DMS 273 (cell line): ENCODE measurements at regions not wholly inside any gene's neighbourhood (a gene's known extent, or its start where the extent isn't known, plus 50 kb on each side); places are given as distances from the start of the nearest gene placed in this dataset.
A peak's percentile ranks its signal among the peaks of the same experiment; 100 is the strongest.
"Not testable (repeated sequence)": the region's sequence is repeated elsewhere in the genome, so short reads cannot be mapped to it uniquely, and the experiment has no call there.

Source experiments
- DNase-seq: peaks from one replicate; lab custom pipeline; 2025; ENCODE audit not compliant: unreplicated experiment; lab: John Stamatoyannopoulos, UW

DNA sequence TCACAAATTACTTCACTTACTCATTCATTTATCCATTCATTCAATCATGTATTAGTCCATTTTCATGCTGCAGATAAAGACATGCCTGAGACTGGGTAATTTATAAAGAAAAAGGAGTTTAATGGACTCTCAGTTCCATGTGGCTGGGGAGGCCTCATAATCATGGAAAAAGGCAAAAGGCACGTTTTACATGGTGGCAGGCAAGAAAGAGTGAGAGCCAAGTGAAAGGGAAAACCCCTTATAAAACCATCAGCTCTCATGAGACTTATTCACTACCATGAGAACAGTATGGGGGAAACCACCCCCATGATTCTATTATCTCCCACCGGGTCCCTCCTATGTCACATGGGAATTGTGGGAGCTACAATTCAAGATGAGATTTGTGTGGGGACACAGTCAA is 452.0 kb downstream of the MIAT start:
- not testable (repeated sequence) for DNase-seq

DNA sequence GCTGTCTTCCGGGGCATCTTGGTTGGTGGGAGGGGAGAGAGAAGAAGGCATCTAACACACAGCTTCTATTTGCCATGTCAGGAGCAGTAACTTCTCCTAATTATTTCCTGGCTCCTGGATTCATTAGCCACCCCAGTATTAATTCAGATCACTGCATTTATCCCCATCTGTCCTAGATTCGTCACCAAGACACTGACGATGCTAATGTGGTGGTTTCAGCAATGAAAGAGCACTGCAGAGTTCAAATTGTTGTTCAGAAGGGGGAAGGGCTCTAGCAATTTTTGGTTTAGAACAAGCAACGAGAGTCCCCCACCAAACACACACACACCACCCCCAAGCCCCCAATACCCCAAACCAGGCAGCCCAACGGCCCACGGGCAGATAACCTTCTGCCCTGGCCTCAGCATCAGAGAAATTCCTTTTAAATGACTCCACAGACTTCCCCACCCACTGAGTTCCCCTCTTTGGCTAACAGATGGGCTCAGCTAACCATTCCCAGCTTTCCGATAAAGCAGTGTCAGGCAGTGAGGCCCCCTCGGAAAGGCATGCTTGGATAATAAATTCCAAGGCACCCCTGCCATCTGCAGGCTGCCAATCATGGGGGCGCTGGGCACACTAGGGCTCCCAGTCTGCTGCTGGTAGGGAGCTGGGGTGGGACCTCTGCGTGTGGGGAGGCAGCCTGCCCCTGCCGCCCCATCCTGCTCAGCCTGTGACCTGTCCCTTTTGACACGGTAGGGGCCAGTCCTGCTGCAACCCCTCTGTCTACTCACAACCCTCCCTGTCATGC is 453.5 kb downstream of the MIAT start:
- DNase-seq = peak; percentile 88

DNA sequence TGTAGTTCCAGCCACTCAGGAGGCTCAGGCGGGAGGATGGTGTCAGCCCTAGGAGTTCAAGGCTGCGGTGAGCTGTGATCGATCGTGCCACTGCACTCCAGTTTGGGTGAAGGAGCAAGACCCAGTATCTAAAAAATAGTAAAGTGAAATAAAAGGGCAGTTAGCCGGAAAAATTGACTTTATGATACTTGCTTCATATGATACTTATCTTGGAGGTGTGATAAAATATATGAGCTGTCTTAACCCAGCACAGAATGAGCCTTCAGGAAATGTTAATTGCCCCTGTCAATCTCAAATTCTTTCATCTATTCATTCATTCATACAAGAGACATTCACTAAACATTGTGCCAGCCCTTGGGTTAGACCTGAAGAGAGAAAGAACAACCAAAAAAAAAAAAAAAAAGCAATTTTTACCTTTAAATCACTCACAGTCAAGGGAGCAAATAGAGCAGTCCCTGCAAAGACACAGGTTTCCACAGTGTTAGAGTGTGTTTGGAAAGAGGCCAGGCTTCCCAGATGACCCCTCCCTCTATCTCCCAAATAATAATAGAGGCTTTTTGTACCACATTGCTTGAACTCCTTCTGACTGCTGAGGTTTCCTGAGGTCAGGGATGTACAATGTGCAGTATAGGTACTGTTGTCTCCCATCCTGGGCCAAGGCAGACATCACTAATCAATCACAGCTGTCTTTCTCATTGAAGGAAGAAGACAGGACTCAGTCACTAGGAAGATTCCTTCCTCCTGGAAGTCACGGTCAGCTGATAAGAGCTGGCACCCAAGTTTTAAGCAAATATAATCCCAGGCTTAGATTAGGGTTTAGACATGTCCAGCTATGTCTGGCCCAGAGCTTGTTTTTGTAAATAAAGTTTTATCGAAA is 454.6 kb downstream of the MIAT start:
- peak; percentile 14 for DNase-seq

DNA sequence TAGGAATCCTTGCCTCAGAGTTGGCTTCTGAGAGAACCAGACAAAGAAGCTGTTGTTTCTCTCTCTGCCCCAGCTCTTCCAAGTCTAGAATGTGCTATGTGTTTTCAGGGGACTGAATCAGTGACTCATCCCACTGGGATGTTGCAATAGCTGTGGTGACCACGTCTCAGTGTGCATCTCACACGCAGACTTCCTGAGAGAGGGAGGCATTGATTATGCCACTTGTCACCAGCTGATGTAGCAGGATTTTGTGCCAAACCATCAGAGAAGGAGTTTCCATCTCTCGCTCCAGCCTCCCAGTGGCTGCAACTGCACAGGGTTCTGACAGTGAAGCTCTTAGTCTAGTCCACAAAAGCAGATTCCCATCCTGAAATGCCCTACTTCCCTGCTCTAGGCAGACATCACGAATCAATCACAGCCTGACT is 455.8 kb downstream of the MIAT start:
- no peak for DNase-seq

DNA sequence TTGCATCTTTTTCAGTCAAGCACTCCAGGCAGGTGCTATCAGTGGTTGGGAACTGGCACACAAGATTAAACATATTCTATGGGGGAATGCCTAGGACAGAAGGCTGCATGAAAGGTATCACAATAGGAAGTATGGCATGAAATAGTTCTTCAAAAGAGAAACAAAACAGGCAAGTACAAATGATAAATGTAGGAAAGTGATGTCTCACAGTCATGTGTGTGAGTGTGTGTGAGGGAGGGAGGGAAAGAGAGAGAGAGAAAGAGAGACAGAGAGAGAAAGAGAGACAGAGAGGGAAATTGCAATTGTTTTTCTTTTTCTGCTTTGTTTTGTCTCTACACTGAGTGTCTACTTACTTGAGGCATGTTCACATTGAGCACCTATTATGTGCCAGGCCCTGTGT is 456.3 kb downstream of the MIAT start:
- no peak for DNase-seq

DNA sequence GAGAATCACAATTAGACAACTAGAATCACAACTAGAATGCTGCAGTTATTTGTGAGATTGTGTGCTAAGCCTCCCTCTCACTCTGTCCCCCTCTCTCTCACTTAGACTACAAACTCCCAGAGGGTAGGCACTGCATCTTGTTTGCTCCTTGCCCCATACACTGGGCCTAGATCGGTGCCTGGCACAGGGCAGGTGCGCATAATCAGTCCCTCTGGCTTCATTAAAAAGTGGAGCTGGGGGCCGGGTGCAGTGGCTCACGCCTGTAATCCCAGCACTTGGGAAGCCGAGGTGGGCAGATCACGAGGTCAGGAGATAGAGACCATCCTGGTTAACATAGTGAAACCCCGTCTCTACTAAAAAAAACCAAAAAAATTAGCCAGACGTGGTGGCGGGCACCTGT is 456.8 kb downstream of the MIAT start:
- no peak for DNase-seq

DNA sequence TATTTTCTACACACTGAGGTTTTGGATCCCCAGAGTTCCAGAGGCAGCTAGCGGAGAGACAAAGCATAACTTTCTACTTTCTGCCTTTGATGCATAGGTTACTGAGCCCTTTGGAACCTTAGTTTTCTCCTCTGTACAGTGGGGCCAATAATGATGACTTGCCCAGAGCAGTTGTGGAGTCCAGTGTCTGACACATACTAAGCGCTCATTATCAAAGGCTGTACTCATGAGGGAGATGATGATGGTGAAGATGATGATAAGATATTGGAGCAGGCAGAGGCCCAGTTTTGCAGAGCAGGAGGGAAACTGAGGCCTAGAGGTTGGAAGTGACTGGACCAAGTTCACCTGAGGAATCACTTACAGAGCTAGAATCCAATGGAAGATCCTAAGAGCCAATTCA is 458.0 kb downstream of the MIAT start:
- no peak for DNase-seq

DNA sequence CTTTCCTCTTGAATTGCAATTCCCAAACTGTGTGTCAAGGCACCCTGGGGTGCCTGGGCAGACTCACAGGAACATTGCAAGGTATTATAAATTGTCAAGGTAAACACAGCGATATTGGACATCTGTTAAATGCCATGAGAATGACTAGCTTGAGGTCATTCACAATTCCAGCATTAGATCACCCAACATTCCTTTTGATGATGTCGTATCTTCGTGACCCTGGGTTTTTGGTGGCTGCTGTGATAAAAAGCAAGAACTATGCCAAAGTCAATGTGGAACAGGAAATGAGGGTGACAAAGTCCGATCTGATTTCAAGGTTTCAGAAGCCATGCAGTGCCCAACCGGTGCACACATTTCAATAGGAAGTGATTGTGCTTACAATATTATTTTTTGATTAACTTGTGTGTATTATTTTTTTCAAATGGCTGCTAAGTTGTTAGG is 458.4 kb downstream of the MIAT start:
- no peak for DNase-seq

DNA sequence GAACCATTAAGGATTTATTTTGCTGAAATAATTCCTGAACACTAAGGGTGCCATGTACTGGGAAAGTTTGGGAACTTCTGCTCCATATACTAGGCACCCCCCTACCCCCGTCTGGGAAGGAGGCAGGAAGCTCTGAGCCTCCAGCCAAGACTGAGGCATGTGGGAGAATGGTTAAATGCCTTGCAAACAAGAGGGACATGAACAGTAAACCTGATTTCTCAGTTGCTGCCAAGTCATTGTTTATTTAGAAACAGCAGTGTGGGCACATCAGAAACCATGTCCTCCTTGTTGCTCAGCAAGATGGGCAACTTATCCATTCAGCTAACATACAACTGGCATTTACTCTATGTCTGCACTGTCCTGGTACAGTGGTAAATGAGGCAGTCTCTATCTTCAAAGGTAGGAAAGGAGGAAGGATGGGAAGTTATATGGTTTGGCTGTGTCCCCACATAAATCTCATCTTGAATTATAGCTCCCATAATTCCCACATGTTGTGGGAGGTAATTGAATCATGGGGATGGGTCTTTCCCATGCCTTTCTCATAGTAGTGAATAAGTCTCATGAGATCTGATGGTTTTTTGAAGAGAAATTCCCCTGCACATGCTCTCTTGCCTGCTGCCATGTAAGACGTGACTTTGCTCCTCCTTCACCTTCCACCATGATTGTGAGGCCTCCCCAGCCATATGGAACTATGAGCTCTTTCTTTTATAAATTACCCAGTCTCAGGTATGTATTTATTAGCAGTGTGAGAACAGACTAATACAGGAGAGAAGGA is 459.1 kb downstream of the MIAT start:
- no peak for DNase-seq

DNA sequence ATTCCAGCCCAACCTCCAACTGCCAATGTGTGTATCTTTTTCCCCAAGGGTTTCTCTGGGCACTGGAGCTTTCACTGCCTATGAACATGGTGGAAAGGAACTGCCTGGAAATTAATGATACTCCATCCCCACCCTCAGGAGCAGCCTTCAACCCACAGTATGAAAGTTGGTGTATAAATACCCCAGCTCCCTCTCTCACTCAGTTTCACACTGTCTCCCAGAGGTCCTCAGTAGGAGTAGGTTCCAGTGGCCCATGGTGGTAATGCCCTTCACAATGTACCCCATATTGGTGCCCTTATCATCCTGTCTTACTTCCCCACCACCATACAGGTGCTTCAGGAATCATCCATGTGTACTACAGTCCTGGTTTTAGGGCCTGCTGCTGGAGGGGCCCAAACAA is 462.6 kb downstream of the MIAT start:
- DNase-seq = no peak

DNA sequence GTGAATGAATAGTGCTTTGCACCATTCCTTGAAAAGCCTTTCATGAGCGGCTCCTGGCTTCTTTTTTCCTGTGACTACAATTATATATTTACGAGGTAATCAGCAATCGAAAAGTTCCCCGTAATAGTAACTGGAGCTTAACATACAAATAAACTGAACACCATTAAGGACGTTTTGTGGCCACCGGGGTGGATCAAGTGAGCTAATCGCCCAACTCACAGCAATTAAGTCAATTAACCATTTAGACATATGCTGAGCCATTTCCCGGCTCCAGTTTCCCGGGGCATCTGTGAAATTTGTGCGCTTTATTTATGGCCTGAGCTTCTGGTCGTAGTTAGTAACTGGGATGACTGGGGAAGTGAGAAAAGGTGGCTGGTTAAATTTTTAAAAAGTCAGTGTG is 465.2 kb downstream of the MIAT start:
- DNase-seq = peak; percentile 85

DNA sequence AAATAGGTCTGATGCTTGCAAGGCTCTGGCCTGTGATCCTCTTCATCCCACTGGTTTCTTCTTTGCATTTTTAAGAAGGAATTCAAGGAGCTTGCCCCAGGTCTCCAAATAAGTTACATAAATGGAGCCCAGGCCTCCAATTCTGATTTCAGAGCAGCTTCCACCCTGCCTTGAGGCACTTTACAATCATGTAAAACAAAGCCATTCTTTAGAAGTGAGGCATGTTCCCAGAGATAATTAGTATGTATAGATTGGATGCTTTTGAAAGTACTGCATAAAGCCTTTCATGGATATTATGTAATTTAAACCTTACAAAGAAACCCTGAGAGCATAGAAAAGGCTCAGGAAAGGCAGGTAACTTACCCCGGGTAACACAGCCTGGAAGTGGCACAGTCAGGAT is 466.5 kb downstream of the MIAT start:
- no peak for DNase-seq

DNA sequence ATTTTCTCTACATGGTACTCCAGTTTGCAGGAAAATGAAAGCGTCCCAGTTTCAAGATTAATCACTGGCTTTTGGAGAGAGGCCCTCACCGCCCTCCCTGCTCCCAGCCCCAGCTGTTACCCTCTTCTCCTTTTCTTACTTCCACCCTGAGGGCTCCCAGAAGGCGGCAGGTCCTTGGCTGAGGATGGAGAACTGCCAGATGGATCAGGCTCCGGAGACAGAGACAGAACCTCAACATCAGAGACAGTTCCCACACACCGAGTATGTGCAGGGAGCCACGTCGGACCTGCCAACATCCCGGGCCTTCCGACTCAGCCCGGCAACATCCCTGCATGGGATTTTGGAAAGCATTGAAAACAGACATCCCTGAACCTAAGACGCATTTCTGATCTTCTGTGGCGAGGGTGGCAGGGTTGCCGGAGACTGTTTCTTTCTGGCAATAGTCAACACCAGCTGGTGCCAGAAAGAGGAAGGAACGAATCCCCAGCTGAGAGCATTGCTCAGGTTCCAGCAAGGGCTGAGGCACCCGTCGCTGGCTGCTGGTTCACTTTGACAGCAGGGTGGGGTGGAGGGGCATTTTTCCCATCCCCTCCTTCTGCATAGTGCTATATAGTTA is 467.1 kb downstream of the MIAT start:
- peak; percentile 93 for DNase-seq

DNA sequence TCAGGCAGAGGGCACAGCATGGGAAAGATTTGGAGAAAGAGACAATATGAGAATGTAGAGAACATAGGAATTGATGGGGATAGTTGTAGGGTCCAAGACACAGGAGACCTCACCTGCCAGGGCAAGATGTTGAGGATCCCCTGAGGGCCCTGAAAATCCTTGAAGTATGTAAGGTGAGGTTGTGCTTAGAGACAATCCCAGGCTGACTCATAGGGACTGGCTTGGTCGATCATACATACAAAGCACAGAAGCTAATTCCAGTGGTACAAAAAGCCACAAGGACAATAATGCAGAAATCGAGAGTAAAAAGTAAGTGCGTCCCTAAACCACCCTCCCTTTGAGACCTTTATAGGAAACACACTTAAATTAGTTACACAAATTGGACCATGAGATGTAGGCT is 468.2 kb downstream of the MIAT start:
- no peak for DNase-seq

DNA sequence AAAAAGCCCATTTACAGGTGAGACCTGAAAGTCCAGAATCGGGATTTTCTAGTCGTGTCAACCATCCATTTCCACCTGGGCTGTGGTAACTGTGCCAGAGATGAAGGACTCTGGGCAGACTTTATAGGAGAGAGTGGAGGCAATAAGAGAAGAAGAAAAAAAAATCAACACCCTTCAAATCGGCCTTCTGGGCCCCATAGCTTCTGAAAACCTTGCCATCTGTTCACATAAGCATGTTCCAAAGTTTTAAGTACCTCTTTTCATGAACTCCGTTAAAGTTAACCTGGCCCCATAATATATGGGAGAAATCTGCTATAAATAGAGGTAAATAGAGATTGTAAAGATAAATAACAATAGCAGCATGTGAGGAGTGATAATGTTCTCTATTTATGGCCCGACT is 470.5 kb downstream of the MIAT start:
- DNase-seq = peak; percentile 61

DNA sequence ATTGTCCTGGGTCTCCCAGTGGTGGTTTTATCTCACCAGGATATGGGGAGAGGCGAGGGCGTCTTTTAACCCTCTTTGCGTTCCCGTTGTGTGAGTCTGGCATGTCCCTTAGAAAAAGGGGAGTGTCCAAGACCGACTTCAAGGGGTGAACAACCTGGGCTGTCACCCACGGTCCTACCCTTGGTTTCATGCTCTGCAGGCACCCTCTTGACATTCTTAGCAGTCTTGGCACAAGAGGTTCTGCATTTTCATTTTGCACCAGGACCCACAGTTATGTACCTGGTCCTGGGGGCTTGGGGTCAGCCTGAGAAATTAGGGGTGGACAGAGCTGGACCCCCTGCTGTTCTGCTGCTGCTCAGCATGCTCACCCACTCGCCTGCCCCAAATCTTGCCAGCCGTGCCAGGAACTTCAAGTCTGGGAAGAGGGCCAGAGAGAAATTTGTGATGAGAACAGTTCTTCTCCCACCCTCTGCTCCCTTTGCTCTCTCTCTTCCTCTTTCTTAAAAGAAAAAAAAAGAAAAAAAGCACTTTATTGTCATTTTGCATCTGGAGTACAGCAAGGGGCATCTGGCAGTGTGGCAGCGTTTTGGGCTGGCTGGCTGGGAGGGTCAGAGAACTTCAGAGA is 471.2 kb downstream of the MIAT start:
- DNase-seq = peak; percentile 50

DNA sequence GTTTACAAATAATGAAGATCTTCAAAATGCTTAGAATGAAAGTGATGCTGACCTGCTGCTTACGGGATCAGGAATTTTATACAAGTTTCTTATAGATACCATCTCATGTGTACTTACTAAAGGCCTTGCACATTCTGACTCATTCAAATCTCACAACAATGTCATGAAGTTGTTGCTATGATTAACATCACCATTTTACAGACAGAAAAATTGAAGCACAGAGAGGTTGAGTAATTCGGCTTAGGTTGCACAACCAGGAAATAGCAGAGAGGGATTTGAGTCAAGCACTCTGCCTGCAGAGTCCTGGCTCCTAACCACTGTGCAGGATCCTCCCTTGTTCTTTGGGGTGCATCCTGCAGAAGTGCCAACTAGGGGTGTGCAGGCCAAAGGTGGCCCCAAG is 471.9 kb downstream of the MIAT start:
- no peak for DNase-seq

DNA sequence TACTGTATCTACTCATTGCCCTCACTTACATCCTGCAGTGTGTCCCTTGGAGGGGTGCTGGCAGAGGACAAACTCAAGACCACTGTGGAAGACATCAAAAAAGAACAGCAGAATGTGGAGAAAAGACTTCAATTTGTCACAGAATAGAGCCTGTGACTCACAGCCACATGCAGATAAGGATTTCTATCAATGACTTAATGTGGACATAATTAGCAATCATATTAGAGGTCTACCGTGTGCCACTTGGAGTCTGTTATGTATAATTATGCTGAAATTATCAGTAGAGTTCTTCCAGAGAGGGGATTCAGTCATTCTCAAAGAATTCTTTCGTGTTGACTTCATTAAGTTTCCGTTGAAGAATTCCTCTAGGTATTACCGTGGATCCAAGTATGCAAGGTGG is 473.5 kb downstream of the MIAT start:
- DNase-seq = no peak

DNA sequence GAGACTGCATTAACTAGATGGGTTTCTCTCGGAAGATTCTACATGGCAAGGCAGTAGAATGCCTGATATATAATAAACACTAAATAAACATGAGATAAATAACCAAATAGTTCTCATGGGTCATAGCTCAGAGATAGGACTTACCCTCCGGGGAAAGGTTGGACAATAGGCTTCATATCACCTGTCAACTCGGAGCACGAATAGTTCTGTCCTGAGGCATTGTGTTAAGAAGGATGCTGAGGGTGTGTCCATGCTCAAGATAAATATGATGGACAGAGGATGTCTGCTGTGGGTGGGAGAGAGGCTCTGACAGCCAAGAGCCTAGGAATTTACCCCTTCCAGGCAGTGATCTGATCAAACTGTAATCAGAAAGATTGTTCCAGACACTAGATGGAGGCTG is 474.0 kb downstream of the MIAT start:
- no peak for DNase-seq

DNA sequence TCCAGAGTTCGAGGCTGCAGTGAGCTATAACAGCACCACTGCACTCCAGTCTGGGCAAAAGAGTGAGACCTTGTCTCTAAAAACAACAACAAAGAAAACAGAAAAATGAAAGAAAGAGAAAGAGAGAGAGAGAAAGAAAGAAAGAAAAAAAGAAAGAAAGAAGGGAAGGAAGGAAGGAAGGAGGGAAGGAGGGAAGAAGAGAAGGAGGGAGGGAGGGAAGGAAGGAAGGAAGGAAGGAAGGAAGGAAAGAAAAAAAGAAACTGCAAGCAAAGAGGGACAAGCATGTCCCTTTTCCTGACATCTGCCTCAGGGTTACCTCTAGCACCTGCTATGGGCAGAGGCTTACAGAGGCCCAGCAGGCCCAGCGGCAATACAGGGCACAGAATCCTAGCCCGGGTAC is 475.0 kb downstream of the MIAT start:
- DNase-seq = no peak

DNA sequence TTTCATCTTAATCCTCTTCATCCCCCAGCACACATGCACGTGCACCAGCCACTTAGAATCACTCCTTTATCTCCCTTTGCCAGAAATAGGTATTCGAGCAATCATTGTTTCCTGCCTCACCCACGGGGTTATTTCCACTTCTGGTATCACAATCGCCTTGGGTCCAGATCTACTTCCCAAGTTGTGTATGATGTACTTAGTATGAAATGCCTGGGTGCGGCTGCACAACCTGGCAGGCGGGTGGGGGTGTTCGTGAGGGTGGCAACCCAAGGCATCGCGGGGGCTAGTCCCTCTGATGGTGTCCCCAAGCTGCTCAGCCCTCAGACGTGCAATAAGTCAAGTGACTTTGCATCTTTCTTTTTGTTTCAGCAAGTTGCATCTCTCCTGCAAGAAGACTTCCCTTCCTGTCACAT is 475.6 kb downstream of the MIAT start:
- no peak for DNase-seq
